PC-3 (cell line): ENCODE measurements at regions not wholly inside any gene's neighbourhood (a gene's known extent, or its start where the extent isn't known, plus 50 kb on each side); places are given as distances from the start of the nearest gene placed in this dataset.

Experiments used
- ATAC-seq: fragments of 200-7000 bp; cut with Tn5 transposase; 2 replicates; pipeline ENCODE4 v1.9.1; 2020; ENCODE audit warnings: mild to moderate bottlenecking, moderate library complexity
- BruUV-seq: library from RNA; stranded (reverse); fragments of 400-500 nt; replicated peaks from 2 replicates; lab custom pipeline; 2021; lab: Mats Ljungman, UMichigan
- CTCF ChIA-PET: fragments of 300-600 bp; sonication (Branson Sonifier 250); formaldehyde crosslinking; loops from one replicate; lab custom pipeline; 2022; ENCODE audit warnings: antibody characterized with exemption; lab: Charles Lee
- POLR2A ChIA-PET: fragments of 300-600 bp; sonication (Branson Sonifier 250); formaldehyde crosslinking; loops from one replicate; lab custom pipeline; 2022; ENCODE audit warnings: antibody characterized with exemption; ENCODE audit not compliant: unreplicated experiment; lab: Charles Lee
- DNase-seq: peaks from one replicate; pipeline ENCODE4 v3.0.0-alpha.2; 2015
- H2AFZ ChIP-seq: fragments of 300-600 bp; sonication (generic); 2 replicates; pipeline ENCODE4 v1.6.0; 2016; ENCODE audit warnings: antibody characterized with exemption, low read length
- H3F3A ChIP-seq: fragments of 300-600 bp; sonication (generic); one replicate; pipeline ENCODE4 v1.6.0; 2017; ENCODE audit warnings: antibody characterized with exemption, low read length, control low read depth, mild to moderate bottlenecking; ENCODE audit not compliant: unreplicated experiment
- H3K27ac ChIP-seq: fragments of 300-600 bp; sonication (generic); 2 replicates; pipeline ENCODE4 v1.5.1; 2016; ENCODE audit warnings: mild to moderate bottlenecking, low read length
- H3K27me3 ChIP-seq: fragments of 300-600 bp; sonication (generic); 2 replicates; pipeline ENCODE4 v1.6.1; 2016; ENCODE audit warnings: low read length, mixed read lengths
- H3K36me3 ChIP-seq: fragments of 300-600 bp; sonication (generic); 2 replicates; pipeline ENCODE4 v1.6.1; 2016; ENCODE audit warnings: low read depth, mixed run types, low read length, mixed read lengths
- H3K4me1 ChIP-seq: fragments of 300-600 bp; sonication (generic); 2 replicates; pipeline ENCODE4 v1.5.1; 2016; ENCODE audit warnings: low read length; ENCODE audit not compliant: insufficient read depth
- H3K4me2 ChIP-seq: fragments of 300-600 bp; sonication (generic); 2 replicates; pipeline ENCODE4 v1.6.0; 2016; ENCODE audit warnings: low read length
- H3K4me3 ChIP-seq: fragments of 300-600 bp; sonication (generic); 2 replicates; pipeline ENCODE4 v1.5.1; 2016; ENCODE audit warnings: mild to moderate bottlenecking, low read length, mixed read lengths
- H3K79me2 ChIP-seq: fragments of 300-600 bp; sonication (generic); 2 replicates; pipeline ENCODE4 v1.6.1; 2017; ENCODE audit warnings: low read length, mixed read lengths
- H3K9ac ChIP-seq: fragments of 300-600 bp; sonication (generic); 2 replicates; pipeline ENCODE4 v1.6.0; 2016; ENCODE audit warnings: mild to moderate bottlenecking, low read length
- H3K9me2 ChIP-seq: fragments of 300-600 bp; sonication (generic); replicated peaks from 2 replicates; pipeline ENCODE4 v1.6.1; 2016; ENCODE audit warnings: mixed run types, low read length, mixed read lengths
- H3K9me3 ChIP-seq: fragments of 300-600 bp; sonication (generic); 2 replicates; pipeline ENCODE4 v1.6.1; 2016; ENCODE audit warnings: low read length, mixed read lengths
- H4K20me1 ChIP-seq: fragments of 300-600 bp; sonication (generic); 2 replicates; pipeline ENCODE4 v1.6.1; 2016; ENCODE audit warnings: low read length, mixed read lengths
- EZH2 ChIP-seq: fragments of 300-600 bp; sonication (generic); IDR thresholded peaks from one replicate; pipeline ENCODE4 v1.6.1; 2017; ENCODE audit warnings: antibody characterized with exemption, mild to moderate bottlenecking, low read length; ENCODE audit not compliant: unreplicated experiment
- EZH2phosphoT487 ChIP-seq: fragments of 300-600 bp; sonication (generic); IDR thresholded peaks from 2 replicates; pipeline ENCODE4 v1.6.1; 2018; ENCODE audit warnings: mild to moderate bottlenecking, antibody characterized with exemption, low read length, borderline replicate concordance
- intact Hi-C: fragments of 100-400 bp; cut with micrococcal nuclease; formaldehyde crosslinking; loops from 2 replicates; pipeline ENCODE4 v1.9.0; 2023
- TF ChIP-seq, protein P1 (sequence below): fragments of 300-600 bp; sonication (generic); conservative IDR thresholded peaks from 2 replicates; pipeline ENCODE4 v1.5.1; 2017; ENCODE audit warnings: antibody characterized with exemption, low read depth, mild to moderate bottlenecking, low read length

DNA sequence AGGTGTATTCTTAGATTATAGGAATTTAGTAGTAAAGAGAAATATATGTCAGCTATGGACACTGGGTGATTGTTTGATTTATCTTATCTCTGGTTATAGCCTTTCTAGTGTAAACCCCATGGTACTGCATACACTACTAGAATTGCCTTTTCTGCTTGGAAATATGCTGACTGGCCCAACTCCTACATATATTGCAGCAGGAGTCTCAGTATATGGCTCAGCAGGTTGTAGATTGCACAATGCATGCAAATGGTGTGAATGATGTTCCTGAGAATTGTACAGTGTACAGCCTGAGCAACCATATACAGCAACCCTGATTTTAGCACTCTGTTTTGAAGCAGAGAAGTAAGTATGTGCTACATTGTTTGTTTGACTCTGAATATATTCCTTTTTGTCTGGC, 153.4 kb upstream of the NPY start:
- H3K36me3 ChIP-seq = no peaks in the 10 kb centered on the region
- no peak overlapping the region for H2AFZ ChIP-seq
- no peak for DNase-seq
- H3K4me3 ChIP-seq = no peak overlapping the region
- peaks cover 8% of the 10 kb centered on the region; the same call in 1 of the 2 replicates for H3K4me1 ChIP-seq
- no peaks in the 10 kb centered on the region for H3K27me3 ChIP-seq
- ChIA-PET CTCF (no interaction called here), POLR2A (no interaction called here)
- no peak overlapping the region for H3K4me2 ChIP-seq
- no peaks in the 10 kb centered on the region for H3K79me2 ChIP-seq
- ATAC-seq = no peak
- no peak overlapping the region for H3K9ac ChIP-seq
- H3K9me2 ChIP-seq = no peaks in the 10 kb centered on the region
- H3K9me3 ChIP-seq = no peaks in the 10 kb centered on the region
- intact Hi-C loops = no loop called here
- TF ChIP-seq EZH2phosphoT487 (no peak), EZH2 (no peak)
- TF ChIP-seq, protein P1, sequence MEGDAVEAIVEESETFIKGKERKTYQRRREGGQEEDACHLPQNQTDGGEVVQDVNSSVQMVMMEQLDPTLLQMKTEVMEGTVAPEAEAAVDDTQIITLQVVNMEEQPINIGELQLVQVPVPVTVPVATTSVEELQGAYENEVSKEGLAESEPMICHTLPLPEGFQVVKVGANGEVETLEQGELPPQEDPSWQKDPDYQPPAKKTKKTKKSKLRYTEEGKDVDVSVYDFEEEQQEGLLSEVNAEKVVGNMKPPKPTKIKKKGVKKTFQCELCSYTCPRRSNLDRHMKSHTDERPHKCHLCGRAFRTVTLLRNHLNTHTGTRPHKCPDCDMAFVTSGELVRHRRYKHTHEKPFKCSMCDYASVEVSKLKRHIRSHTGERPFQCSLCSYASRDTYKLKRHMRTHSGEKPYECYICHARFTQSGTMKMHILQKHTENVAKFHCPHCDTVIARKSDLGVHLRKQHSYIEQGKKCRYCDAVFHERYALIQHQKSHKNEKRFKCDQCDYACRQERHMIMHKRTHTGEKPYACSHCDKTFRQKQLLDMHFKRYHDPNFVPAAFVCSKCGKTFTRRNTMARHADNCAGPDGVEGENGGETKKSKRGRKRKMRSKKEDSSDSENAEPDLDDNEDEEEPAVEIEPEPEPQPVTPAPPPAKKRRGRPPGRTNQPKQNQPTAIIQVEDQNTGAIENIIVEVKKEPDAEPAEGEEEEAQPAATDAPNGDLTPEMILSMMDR = no peak
- no peaks in the 10 kb centered on the region for H4K20me1 ChIP-seq
- H3F3A ChIP-seq = no peaks in the 10 kb centered on the region
- BruUV-seq = no TSS peak
- H3K27ac ChIP-seq = no peak overlapping the region

DNA sequence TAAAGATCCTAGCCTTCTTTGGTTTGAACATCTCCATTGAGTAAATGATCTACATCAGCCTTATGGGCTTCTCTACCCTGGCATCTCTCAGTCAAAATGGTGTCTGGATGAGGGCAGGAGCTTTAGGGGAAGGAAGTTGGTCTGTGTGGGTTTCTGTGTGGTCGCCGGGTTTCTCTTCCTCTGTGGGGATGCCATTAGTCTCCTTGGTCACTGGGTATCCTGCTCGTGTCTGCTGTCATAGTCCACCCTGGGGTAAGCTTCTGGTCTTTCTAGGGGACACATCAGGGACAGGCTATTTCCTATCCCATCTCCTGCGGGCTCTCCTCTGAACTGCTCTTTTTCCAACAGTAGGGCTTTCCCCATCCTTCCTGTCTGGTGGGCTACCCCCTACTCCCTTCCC, 150.3 kb upstream of the NPY start:
- peaks cover 8% of the 10 kb centered on the region; the same call in 1 of the 2 replicates for H3K4me1 ChIP-seq
- H3K9me2 ChIP-seq = no peaks in the 10 kb centered on the region
- TF ChIP-seq EZH2 (no peak), EZH2phosphoT487 (no peak)
- TF ChIP-seq, protein P1 = no peak
- no TSS peak for BruUV-seq
- H3K9me3 ChIP-seq = no peaks in the 10 kb centered on the region
- ChIA-PET POLR2A (no interaction called here), CTCF (no interaction called here)
- no peak for ATAC-seq
- no peak overlapping the region for H2AFZ ChIP-seq
- no peak overlapping the region for H3K4me3 ChIP-seq
- no peak overlapping the region for H3K27ac ChIP-seq
- no peaks in the 10 kb centered on the region for H3K36me3 ChIP-seq
- no peak overlapping the region for H3K4me2 ChIP-seq
- H3K79me2 ChIP-seq = no peaks in the 10 kb centered on the region
- no peaks in the 10 kb centered on the region for H3F3A ChIP-seq
- no peaks in the 10 kb centered on the region; the same call in 1 of the 2 replicates for H3K27me3 ChIP-seq
- H3K9ac ChIP-seq = no peak overlapping the region
- intact Hi-C loops = no loop called here
- no peak for DNase-seq
- H4K20me1 ChIP-seq = no peaks in the 10 kb centered on the region

DNA sequence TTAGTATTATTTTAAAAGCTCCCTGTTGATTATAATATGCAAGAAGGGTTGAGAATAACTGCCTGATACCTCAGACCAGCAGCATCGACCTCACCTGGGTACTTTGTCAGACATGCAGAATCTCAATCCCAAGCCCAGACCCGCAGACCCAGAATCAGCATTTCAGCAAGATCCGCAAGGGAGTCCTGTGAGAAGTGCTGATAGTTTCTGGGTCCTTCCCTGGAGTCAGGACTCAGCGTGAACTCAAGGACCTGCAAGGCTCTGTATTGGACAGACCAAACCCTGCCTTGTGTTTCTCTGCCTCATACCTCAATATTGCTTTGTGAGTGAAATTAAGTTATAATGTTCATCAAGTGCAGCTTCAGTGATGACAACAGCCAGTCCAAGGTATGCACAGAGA, 149.5 kb upstream of the NPY start:
- no peaks in the 10 kb centered on the region for H3K9me2 ChIP-seq
- ChIA-PET CTCF (no interaction called here), POLR2A (no interaction called here)
- TF ChIP-seq, protein P1 = no peak
- no peak for TF ChIP-seq EZH2
- no peak overlapping the region for H3K4me3 ChIP-seq
- H3K27me3 ChIP-seq = no peaks in the 10 kb centered on the region; the same call in 1 of the 2 replicates
- ATAC-seq = no peak
- no peaks in the 10 kb centered on the region for H3F3A ChIP-seq
- no peak overlapping the region for H3K9ac ChIP-seq
- H2AFZ ChIP-seq = no peak overlapping the region
- H3K79me2 ChIP-seq = no peaks in the 10 kb centered on the region
- no TSS peak for BruUV-seq
- DNase-seq = no peak
- H3K36me3 ChIP-seq = no peaks in the 10 kb centered on the region
- peaks cover 3% of the 10 kb centered on the region; the same call in 1 of the 2 replicates for H3K4me1 ChIP-seq
- intact Hi-C loops = no loop called here
- H3K4me2 ChIP-seq = no peak overlapping the region
- no peaks in the 10 kb centered on the region for H3K9me3 ChIP-seq
- no peaks in the 10 kb centered on the region for H4K20me1 ChIP-seq
- no peak overlapping the region for H3K27ac ChIP-seq
